Anterior cingulate cortex (tissue), 58 donors: ENCODE measurements at regions not wholly inside any gene's neighbourhood (a gene's known extent, or its start where the extent isn't known, plus 50 kb on each side); places are given as distances from the start of the nearest gene placed in this dataset.

Source experiments
- DNase-seq, 58 donors: peaks; one replicate each; lab custom pipeline; 2025; lab: John Stamatoyannopoulos, UW

DNA sequence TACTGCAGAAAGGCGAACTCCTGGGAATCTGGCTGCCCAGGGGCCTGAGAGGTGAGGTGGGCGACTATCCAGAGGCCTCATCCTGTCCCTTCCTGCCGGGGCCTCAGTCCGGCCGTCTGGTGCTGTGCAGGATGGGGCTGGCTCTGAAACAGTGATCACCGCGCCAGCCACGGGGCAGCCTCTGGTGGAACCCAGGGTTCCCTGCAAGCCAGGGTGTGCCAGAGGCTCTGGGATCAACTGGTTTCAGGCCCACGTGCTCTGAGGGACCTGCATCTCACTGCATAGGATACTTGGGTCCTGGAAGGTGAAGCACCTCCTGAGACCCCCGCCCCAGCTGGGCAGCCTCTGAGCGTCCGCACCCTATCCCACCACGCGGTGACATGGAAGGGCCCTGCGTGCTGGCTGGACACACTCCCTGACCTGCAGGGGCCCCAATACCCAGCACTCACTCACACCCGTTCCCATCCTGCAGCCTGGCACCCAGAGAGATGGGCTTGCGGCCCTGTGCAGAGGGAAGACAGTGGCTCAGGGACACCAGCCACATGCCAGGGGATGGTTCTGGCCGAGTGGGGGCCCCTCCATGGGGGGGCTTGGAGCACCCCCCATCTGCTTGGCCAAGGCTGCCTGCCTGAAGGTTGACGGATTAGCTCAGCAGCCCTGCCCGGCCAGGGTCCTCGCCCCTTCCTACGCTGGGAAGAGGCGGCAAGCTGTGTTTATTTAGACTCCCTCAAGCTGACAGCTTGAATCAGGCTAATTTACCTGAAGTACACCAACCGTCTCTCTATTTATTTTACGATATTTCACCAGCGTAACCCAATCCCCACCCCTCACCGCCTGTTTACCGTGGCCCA lies 64.3 kb upstream of the TTC34 start:
- no peak for DNase-seq

DNA sequence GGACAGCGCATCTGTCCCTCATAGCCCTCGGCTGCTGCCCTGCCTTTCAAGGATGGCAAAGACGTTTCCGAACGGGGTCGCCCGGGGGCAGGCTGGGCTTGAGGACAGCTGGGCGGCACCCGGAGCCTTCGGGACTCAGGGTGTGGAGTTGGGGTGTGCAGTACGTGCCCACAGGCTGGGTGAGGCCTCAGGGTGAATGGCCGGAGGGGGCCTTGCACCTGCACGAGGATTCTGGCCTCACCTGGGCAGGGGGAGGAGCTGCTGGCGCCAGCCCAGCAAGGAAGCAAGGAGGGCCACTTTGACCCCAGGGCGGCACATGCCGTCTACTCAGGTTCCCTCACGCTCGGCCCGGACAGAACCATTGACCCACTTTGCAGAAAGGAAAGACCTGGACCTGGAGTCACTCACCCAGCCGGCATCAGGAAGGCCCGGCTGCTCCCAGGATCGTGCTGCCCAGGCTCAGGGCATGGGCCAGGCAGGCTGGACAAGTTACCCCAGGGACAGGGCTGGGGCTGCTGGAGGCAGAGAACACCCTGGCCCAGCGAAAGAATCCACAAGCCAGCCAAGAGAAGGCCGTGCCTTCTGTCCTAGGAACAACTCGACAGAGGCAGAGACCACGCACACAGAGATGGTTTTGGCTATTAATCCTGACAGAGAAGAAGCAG lies 65.1 kb upstream of the TTC34 start:
- DNase-seq: no peak

DNA sequence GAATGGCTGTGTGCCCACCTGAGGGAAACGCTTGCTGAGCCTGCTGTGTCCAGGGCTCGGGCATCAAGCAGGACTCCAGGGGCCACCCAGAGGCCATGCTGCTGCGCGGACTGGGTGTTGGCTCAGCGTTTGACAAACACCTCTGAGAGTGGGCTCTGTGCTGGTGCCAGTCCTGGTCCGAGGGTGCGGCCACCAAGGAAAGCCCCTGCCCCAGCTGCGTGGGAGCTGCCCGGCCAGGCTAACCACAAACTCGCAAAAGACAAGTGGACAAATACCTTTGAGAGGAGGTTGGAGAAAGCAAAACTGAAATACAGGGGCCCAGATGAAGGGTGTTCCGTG lies 65.6 kb upstream of the TTC34 start:
- DNase-seq: no peak

DNA sequence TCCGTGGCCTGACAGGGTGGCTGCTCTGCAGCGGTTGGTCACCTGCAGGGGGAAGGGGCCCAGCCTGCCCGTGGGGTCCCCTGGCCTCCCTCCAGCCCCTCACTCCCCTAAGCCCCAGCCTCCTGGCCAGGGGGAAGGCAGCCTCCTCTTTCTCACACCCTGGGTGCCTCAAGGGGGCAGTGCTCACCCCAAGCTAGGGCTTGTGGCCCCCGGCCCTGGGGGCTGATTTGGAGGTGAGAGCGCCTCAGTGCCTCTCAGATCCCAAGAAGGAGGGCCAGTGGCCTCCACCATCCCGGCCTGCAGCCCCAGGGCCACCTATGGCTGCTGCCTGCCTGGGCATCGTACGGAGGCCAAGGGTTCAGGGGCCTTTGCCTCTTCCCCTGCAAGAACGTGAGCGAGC lies 66.4 kb upstream of the TTC34 start:
- no peak for DNase-seq

DNA sequence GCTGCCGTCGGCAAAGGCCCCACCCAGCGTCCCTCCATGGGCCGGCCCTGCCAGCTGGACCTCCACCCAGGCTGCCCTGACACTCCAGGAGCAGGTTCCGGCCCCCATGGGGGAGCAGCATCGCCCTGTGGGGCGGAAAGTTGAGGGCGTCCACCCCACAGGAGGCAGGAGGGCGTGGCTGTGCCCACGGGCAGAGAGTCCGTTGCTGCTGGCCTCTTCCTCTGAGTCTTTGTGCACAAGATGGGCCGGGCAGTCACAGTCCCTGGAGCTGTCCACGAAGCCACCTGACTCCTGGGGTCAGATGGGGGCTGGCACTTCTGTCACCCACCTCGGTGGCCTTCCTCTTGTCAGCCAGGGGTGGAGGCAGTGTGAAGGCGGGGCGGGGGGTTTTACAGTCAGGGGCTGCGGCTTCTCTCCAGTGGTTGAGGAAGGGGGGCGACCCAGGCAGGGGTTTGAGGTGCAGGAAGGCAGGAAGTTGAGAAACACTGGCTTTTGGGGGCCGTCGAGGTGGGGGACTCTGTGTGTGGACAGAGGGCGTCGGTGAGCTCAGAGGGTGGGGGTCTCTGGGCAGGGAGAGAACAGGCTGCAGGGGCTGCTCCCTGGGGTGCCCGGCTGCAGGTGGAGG lies 67.2 kb upstream of the TTC34 start:
- no peak for DNase-seq

DNA sequence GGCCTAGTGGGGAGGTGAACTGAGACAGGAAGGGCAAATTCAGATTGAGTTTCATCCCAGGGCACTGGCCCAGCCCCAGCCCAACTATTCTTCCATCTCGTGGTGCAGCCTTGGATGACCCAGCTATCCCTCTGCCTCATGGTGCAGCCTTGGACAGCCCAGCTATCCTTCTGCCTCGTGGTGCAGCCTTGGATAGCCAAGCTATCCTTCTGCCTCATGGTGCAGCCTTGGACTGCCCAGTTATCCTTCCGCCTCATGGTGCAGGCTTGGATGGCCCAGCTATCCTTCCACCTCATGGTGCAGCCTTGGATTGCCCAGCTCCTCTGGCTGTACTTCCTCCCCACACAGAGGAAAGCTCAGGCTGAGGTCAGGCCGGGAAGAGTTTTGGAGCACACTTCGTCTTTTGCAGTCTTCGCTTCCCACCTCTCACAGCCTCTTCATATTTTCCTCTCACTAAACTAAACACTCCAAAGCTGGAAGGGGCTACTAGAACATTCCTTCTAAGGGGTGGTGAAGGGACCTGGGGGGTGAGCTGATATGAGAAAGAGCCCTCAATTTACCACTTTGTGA lies 69.8 kb upstream of the TTC34 start:
- DNase-seq: no peak

DNA sequence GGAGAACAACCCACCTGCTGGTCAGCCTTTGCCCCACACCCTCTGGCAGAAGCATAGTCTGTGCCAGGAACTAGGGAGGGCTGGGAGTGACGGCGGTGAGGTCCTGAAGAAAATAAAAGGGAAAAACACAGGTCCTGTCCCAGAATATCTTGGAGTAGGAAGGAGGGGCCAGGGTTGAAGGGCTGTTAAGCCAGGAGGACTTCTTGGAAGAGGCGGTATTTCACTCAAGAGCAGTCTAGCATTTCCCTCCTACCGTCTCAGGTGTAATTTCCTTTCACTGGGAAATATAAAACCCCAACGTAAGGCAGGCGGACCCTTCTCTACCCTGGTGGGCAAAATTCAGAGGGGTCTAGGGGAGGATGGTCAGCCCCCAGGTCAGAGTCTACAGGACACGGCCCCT lies 72.7 kb upstream of the TTC34 start:
- no peak for DNase-seq

DNA sequence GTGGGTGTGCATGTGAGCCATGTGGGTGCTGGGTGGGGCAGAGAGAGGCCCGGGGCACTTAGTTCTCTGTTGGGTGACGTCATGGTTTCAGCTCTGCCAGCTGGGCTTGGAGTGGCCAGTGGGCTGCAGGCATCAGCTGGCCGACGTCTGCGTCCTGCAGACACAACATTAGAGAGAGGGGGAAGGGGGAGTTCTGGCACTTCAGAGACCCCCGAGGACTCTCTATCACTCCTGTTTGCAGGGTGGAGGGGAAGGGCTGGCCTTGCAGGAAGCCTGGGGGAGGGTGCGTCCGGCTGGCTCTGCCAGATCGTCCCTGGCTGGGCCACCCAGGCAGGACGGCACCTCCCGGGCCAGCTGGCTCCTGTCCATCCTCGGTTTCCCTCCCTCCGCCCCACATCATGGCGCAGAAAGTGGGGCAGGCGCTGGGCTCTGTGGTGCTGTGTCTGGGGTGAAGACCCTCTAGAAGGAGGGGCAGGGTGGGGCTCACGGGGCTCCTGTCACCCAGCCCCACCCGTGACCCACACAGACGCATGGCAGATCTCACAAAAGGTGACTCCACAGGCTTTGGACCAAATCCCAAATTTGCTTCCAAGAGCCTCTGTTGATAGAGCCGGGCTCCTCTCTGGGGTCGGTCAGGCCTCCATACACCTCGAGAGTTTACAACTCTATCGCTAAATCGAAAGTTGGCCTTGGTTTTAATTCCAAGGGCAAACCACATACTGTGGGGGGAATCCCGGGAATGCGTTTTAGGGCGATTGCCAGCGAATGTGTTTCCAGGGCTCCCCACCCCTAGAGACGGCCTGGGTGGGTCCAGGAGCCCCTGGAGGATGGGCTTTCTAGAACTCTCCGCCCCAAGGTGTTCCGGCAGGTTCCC lies 73.4 kb upstream of the TTC34 start:
- no peak for DNase-seq

DNA sequence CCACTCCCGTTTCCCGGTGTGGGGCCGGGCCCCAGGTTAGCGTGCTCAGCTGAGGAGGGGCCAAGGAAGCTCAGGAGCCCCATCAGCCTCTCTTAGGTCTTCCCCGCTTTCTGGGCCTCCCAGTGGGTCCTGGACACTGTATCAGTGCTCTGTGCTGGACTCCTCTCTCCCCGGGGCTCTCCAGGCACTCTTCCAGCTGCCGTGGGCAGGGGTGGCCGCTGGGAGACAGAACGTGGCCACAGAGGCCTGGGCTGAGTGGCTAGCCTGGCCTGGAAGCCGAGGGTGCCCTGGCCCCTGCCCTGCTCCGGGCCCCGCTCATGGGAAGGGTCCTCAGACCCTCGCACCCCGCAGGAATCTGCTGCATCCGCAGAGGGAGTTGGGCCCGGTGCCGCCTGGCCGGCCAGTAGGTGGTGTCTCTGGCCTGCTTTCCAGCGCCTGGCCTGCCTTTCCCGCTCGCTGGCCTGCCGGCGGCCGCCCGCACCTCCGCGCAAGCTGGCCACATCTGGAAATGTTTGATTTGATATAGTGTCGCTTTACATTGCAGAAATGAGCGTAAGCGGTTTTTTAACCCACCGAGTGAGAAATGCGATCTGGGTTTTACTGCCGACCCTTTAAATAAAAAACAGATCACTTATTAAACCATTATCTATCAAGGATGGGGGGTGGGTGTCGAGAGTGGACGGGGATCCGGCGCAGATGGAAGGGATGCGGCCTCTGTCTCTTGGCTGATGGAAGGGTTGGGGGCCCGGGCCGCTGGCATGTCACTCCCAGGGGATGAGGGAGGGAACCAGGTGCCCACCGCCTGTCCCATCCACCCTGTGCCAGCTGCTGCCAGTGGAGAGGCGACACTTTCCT lies 74.4 kb upstream of the TTC34 start:
- peak in 26 of 58 donors; percentile 3 to 57 (median 20) for DNase-seq

DNA sequence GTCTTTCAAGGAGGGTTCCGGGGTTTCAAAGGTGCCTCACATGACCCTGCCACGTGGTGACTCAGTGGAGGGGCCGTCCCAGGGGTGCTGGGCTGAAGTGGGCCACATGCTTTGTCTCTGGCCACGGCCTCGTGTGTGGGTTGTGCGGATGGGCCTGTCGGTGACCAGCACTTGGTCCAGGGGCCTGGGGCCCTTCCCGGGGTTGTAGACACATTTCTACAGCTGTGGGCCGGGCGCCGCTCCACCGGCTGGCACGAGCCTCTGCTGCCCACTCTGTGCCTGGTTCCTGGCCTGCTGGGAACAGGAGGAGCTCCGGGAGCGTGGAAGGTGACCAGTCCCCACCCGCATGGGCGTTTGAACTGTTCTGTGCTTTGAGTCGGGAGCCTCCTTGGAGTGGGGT lies 75.4 kb upstream of the TTC34 start:
- DNase-seq: no peak

DNA sequence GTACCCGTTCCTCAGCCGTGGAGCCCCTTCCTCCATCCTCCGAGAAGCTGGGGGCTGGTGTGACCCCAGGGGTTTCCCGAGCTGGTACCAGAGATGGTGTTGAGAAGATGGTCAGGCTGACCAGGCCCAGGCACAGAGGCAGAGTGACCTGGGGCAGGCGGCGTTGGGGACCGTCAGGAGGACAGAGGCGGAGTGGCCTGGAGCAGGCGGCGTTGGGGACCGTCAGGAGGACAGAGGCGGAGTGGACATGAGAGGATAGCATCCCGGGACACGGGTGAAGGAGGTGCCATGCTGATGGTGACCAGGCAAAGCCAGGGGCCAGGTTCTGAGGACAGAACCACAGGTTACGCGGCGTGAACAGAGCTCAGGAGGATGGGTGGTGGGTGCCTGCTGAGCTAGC lies 75.9 kb upstream of the TTC34 start:
- DNase-seq: no peak

DNA sequence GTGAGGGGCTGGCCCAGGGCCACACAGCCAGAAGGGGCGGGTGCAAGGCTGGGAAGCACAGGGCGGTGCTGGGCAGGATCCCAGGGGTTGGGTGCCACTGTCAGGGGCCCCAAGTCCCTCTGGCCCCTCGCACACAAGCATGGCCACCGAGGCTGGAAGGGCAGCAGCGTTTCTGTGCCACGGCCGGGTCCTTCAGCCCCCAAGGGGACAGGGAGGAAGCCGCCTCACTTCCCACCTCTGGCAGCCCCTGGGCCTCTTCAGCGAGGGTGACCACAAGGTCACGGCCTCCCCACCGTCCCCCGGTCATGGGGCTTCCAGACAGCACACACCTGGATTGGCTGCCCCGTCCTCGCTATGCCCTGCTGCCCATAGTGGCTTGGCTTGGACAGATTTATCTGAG lies 77.1 kb upstream of the TTC34 start:
- no peak for DNase-seq

DNA sequence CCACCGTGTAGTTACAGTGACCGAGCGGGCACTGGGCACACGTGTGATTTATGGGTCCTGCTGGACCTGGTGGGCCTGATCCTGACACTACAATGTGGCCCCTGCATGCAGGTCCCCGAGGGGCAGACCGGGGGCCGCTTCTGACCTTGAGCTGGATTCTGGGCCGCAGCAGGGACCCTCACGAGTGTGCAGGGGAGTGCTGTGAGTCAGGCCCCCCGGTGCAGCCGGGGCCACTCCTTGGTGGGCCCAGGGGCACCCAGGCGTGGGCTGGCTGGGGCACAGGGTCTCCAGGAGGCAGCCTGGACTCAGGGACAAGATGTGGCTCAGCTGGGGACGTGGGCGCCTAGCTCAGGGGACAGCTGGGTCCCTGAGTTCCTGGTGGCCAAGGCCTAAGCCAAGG lies 77.5 kb upstream of the TTC34 start:
- no peak for DNase-seq

DNA sequence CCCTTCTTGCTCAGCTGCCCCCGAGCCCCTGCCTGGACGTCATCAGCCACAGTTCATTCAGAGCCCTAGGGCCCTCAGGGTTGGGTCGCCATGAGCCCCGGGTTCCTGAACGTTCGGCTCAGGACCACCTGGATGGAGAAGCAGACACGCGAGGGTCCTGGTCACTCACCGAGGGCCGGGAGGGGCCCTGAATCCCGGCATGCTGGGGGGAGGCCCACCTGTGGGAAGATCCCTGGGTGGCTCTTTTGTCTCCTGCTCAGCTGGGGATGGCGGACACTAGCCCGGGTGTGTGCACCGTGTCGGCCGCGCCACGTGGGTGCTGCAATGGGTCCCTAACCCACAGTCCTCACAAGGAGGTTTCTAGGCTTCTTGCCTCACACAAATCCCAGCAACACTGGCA lies 78.1 kb upstream of the TTC34 start:
- DNase-seq: no peak

DNA sequence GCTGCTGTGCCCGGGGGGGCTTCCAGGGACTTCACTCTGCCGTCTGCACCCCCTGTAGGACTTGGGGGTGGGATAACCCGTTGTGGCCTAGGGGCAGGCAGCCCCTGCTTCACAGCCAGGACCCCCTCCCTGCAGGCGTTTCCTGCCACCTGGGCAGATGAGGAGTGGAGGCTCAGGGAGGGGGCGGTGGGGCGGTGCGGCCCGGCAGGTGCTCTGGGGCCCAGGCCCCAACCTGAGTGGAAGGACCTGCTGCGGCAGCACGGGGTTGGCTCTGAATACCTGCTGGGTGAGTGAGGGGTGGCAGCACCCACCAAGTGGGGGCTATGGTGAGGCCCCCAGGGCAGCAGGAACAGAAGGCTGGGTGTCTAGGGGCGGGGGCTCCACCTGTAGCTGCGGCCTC lies 78.6 kb upstream of the TTC34 start:
- DNase-seq: no peak

DNA sequence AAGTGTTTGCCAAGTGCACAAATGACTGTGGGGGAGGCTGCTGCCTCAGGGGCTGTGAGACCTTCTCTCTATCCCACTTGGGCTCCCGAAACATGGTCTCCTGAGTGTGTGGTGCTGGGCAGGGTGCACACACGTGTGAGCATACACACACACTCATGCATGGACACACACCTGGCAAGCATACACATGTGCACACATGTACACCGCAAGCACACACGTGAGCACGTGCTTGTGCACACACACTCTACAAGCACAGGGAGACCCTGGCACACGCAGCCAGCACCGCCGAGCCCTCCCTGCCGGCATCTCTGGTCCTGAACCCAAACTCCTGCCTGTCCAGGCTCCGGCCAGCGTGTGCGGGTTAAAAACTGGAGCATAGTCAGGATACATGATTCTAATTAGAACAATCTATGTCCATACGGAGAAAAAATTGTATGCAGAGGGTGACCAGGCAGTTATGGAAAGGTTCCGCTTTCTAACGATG lies 79.4 kb upstream of the TTC34 start:
- DNase-seq: no peak

DNA sequence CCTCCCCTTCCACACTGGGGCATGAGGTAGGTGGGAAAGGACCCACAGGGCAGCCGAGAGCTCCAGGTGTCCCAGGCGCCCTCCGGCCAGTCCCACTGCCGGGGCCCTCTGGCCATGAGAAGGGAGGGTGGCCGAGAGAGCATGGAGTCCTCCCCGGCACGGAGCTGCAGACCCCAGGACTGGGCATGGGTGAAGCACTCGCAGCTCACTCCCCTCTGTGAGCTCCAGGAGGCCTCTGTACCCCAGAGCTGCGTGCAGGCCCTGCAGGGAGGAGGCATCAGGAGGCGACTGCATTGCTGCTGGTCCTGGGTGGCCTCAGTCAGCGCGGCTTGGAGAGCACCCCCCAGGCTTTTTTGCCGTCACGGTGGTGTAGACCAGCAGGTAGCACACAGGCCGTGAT lies 80.1 kb upstream of the TTC34 start:
- DNase-seq: no peak

DNA sequence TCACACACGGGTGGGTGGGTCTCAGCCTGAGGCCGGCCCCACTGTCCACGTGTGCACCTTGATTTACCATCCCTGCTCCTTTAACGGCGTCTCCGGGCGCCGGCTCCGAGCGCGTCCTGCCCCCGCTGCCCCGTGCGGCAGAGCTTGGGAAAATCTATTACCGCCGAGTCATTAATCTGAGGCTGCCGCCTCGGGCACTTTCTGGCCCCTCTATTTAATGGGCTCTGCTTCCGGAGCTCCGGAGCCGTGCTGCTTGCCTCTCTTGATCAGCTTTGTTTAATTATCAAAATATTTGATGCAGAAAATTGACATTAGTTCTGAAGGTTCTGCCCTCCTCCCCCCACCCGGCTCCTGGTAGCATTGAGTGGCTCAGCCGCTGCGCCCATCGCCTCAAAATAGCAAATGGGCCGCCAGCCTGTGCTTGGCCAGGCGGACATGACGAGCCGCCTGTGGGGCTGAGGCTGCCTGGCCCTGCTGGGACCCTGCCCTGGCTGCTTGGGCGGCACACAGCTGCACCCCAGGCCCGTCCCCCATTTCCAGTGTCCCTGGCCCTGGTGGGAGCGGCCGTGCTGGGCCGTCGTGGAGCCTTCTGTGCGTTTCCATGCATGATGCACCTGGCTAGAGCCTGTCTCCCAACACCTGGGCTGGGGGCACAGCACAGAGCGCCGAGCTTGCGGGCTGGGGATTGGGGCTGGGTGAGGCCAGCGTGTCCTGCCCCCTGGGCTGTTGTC lies 81.6 kb upstream of the TTC34 start:
- DNase-seq: no peak

DNA sequence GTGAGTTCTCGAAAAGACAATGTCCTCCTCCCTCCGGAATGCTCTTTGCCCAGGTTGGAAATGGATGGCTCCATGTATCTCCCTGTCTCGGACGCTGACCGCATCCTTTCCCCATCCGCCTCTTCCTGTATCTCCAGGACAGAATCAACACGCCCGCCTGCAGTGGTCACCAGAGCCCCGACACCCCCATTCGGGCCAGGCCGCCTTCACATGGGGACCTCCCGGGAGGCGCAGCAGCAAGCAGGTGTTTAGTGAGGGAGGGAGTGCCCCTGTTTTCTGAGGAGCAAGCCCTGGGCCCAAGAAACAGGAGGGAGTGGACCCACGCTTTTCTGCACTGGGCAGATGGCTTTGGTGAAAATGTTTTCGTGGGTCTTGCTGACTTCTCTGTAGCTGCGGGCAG lies 83.5 kb upstream of the TTC34 start:
- DNase-seq: no peak
